PC-3 (cell line): ENCODE measurements at regions not wholly inside any gene's neighbourhood (a gene's known extent, or its start where the extent isn't known, plus 50 kb on each side); places are given as distances from the start of the nearest gene placed in this dataset.

ENCODE experiments used
- EZH2 ChIP-seq: fragments of 300-600 bp; sonication (generic); IDR thresholded peaks from one replicate; pipeline ENCODE4 v1.6.1; 2017; ENCODE audit warnings: antibody characterized with exemption, mild to moderate bottlenecking, low read length; ENCODE audit not compliant: unreplicated experiment
- EZH2phosphoT487 ChIP-seq: fragments of 300-600 bp; sonication (generic); IDR thresholded peaks from 2 replicates; pipeline ENCODE4 v1.6.1; 2018; ENCODE audit warnings: mild to moderate bottlenecking, antibody characterized with exemption, low read length, borderline replicate concordance
- TF ChIP-seq, protein P1 (sequence below): fragments of 300-600 bp; sonication (generic); conservative IDR thresholded peaks from 2 replicates; pipeline ENCODE4 v1.5.1; 2017; ENCODE audit warnings: antibody characterized with exemption, low read depth, mild to moderate bottlenecking, low read length

- TF ChIP-seq EZH2: no peak
- no peak for TF ChIP-seq EZH2phosphoT487
- TF ChIP-seq, protein P1, sequence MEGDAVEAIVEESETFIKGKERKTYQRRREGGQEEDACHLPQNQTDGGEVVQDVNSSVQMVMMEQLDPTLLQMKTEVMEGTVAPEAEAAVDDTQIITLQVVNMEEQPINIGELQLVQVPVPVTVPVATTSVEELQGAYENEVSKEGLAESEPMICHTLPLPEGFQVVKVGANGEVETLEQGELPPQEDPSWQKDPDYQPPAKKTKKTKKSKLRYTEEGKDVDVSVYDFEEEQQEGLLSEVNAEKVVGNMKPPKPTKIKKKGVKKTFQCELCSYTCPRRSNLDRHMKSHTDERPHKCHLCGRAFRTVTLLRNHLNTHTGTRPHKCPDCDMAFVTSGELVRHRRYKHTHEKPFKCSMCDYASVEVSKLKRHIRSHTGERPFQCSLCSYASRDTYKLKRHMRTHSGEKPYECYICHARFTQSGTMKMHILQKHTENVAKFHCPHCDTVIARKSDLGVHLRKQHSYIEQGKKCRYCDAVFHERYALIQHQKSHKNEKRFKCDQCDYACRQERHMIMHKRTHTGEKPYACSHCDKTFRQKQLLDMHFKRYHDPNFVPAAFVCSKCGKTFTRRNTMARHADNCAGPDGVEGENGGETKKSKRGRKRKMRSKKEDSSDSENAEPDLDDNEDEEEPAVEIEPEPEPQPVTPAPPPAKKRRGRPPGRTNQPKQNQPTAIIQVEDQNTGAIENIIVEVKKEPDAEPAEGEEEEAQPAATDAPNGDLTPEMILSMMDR: no peak
Observed at GRCh38 chr5:67549296-67549618, 352.7 kb upstream of the CD180 start.
